Endothelial cell of umbilical vein (primary cell): ENCODE measurements at regions not wholly inside any gene's neighbourhood (a gene's known extent, or its start where the extent isn't known, plus 50 kb on each side); places are given as distances from the start of the nearest gene placed in this dataset.

ENCODE experiments used
- BruUV-seq: library from RNA; stranded (reverse); fragments of 400-500 nt; replicated peaks from 2 replicates; lab custom pipeline; 2021; lab: Mats Ljungman, UMichigan
- CTCF ChIA-PET: fragments of 300-600, 350-600 bp; sonication (Branson Sonifier 250); formaldehyde crosslinking; loops from one replicate; lab custom pipeline; 2021; ENCODE audit warnings: antibody characterized with exemption, inconsistent platforms; lab: Charles Lee
- POLR2A ChIA-PET: fragments of 300-600, 350-600 bp; sonication (Branson Sonifier 250); formaldehyde crosslinking; loops from one replicate; lab custom pipeline; 2021; ENCODE audit warnings: antibody characterized with exemption, inconsistent platforms; lab: Charles Lee
- DNase-seq: peaks from one replicate; pipeline ENCODE4 v3.0.0-alpha.2; 2011; ENCODE audit warnings: low read depth, low spot score
- FAIRE-seq: peaks from 2 replicates; lab custom pipeline; 2011; peaks lifted over from hg19 to GRCh38; lab: Jason Lieb, UNC
- H2AFZ ChIP-seq: 2 replicates; pipeline ENCODE4 v1.6.0; 2012; ENCODE audit warnings: low read depth, low read length, control low read depth, inconsistent platforms
- H3K27ac ChIP-seq: 2 replicates; pipeline ENCODE4 v1.5.1; 2011; ENCODE audit warnings: low read depth, mild to moderate bottlenecking, control low read depth, low read length, moderate library complexity; ENCODE audit not compliant: insufficient read depth
- H3K27me3 ChIP-seq, 2 experiments: 2 replicates each; pipeline versions ENCODE4 v1.6.0 to v1.6.1; 2011; ENCODE audit warnings: low read length in 2 of 2, mixed read lengths in 1 of 2; ENCODE audit not compliant: control insufficient read depth in 2 of 2, insufficient read depth in 2 of 2
- H3K36me3 ChIP-seq, 2 experiments: 2 replicates in 1 of 2; 3 replicates in 1 of 2; pipeline ENCODE4 v1.5.1; 2011; ENCODE audit warnings: low read length in 2 of 2, mild to moderate bottlenecking in 1 of 2, moderate library complexity in 1 of 2; ENCODE audit not compliant: control insufficient read depth in 2 of 2, insufficient read depth in 2 of 2; ENCODE audit errors: extremely low read depth in 1 of 2
- H3K4me1 ChIP-seq: 3 replicates; pipeline ENCODE4 v1.5.1; 2011; ENCODE audit warnings: mild to moderate bottlenecking, low read length; ENCODE audit not compliant: control insufficient read depth, insufficient read depth; ENCODE audit errors: extremely low read depth
- H3K4me2 ChIP-seq: 2 replicates; pipeline ENCODE4 v1.6.1; 2011; ENCODE audit warnings: low read length, control low read depth, mixed read lengths; ENCODE audit not compliant: insufficient read depth
- H3K4me3 ChIP-seq, 3 experiments: fragments of 200-600 bp in 1 of 3; sonication (generic), shearing (Covaris generic) in 1 of 3; replicated peaks in 1 of 3; 2 replicates each; pipeline ENCODE4 v1.5.1; 2011 to 2016; ENCODE audit warnings: control low read depth in 3 of 3, low read length in 3 of 3, mild to moderate bottlenecking in 2 of 3, inconsistent platforms in 1 of 3, low read depth in 1 of 3, moderate library complexity in 1 of 3; ENCODE audit not compliant: insufficient read depth in 1 of 3
- H3K79me2 ChIP-seq: 2 replicates; pipeline ENCODE4 v1.6.0; 2012; ENCODE audit warnings: low read length, inconsistent platforms; ENCODE audit not compliant: control insufficient read depth, insufficient read depth
- H3K9ac ChIP-seq: replicated peaks from 2 replicates; pipeline ENCODE3; 2011; ENCODE audit warnings: low read length, control low read depth; ENCODE audit not compliant: insufficient read depth; ENCODE audit errors: extremely low read depth
- H3K9me1 ChIP-seq: replicated peaks from 3 replicates; pipeline ENCODE4 v1.6.0; 2011; ENCODE audit warnings: mild to moderate bottlenecking, low read length; ENCODE audit not compliant: control insufficient read depth, insufficient read depth; ENCODE audit errors: extremely low read depth
- H3K9me3 ChIP-seq: replicated peaks from 2 replicates; pipeline ENCODE4 v1.5.1; 2012; ENCODE audit warnings: low read length, inconsistent platforms; ENCODE audit not compliant: control insufficient read depth, insufficient read depth
- H4K20me1 ChIP-seq: replicated peaks from 2 replicates; pipeline ENCODE3; 2011; ENCODE audit warnings: mild to moderate bottlenecking, low read length; ENCODE audit not compliant: control insufficient read depth, insufficient read depth; ENCODE audit errors: extremely low read depth
- EZH2 ChIP-seq: IDR thresholded peaks from 2 replicates; pipeline ENCODE4 v1.6.1; 2012; ENCODE audit warnings: borderline replicate concordance, low read depth, mild to moderate bottlenecking, moderate library complexity, low read length, inconsistent platforms; ENCODE audit not compliant: severe bottlenecking
- FOS ChIP-seq: IDR thresholded peaks from 2 replicates; pipeline ENCODE4 v1.6.1; 2011; ENCODE audit warnings: mild to moderate bottlenecking, low read length, moderate library complexity, borderline replicate concordance; ENCODE audit not compliant: insufficient read depth
- GATA2 ChIP-seq: IDR thresholded peaks from 2 replicates; pipeline ENCODE4 v1.7.0; 2011; ENCODE audit warnings: low read depth, mild to moderate bottlenecking, moderate library complexity, mixed read lengths, low read length; ENCODE audit not compliant: insufficient read length, insufficient read depth
- JUN ChIP-seq: IDR thresholded peaks from 2 replicates; pipeline ENCODE4 v1.6.1; 2011; ENCODE audit warnings: borderline replicate concordance, low read depth; ENCODE audit not compliant: insufficient read length, insufficient read depth
- MYC ChIP-seq: IDR thresholded peaks from one replicate; pipeline ENCODE4 v1.6.1; 2011; ENCODE audit warnings: mild to moderate bottlenecking, low read depth, low read length
- POLR2A ChIP-seq: IDR thresholded peaks from 2 replicates; pipeline ENCODE4 v1.6.1; 2012; ENCODE audit warnings: low read depth, mild to moderate bottlenecking, control low read depth, low read length
- POLR2AphosphoS5 ChIP-seq: IDR thresholded peaks from 2 replicates; pipeline ENCODE4 v1.6.1; 2012; ENCODE audit warnings: low read depth, mild to moderate bottlenecking, control low read depth, low read length, moderate library complexity; ENCODE audit not compliant: insufficient read depth
- dilution Hi-C: fragments of 300-500 bp; cut with MboI; formaldehyde crosslinking; loops from one replicate; pipeline ENCODE4 v1.15.0; 2019; ENCODE audit warnings: low sequenced_read_pairs; ENCODE audit not compliant: extremely low pct_ligation_motif_present
- intact Hi-C: fragments of 100-400 bp; cut with micrococcal nuclease; formaldehyde crosslinking; loops from one replicate; pipeline ENCODE4 v1.10.0; 2022
- TF ChIP-seq, protein P1 (sequence below), 2 donors: IDR thresholded peaks; 1 replicate in 1 of 2; 2 replicates in 1 of 2; pipeline ENCODE4 v1.5.1; 2011; ENCODE audit warnings: low read length in 2 of 2, mild to moderate bottlenecking in 2 of 2, moderate library complexity in 2 of 2, control low read depth in 1 of 2, inconsistent platforms in 1 of 2, low read depth in 1 of 2; ENCODE audit not compliant: insufficient read depth in 1 of 2; ENCODE audit errors: extremely low read depth in 1 of 2
- TF ChIP-seq, protein P2 (sequence below): IDR thresholded peaks from 2 replicates; pipeline ENCODE4 v1.6.1; 2011; ENCODE audit not compliant: insufficient read depth, insufficient read length

DNA sequence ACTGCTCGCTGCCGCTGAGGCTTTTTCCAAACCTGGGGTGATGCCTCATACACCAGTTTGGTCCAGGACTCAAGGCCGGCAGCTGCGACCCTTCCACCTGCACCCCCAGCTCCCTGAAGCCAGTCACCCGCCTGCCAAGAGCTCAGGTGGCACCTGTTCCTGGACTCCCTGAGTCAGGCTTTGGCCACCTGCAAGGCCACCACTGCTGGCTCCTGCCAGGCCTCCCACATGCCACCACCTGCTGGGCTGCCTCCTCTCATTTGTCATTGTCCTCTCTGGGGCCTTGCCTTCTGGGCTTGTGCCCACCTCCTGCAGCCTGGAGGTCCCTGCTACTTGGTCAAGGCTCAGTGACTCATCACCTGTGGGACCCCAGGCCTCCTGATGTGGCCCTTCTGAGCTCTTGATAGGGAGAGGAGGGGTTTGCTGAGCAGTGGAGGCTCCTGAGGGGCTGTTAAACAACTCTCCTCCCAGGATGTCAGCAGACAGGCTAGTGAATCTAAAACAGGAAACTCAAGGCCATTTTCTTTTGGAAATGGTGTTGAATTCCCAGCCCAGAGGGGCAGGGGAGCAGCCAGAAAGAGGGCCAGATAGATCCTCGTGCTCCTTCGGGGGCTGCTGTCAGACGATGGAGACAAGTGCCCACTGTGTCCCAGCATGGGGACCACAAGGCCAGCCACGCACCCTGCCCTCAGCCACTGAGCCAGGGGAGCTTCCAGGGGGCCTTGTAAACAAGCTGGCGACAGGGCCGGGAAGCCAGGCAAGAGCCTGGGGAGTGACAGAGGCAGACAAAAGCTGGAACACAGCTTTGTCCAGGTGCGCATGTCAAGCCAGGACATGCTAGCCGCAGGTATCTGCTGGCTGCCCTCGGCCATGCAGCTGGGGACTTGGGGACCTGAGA, 416.8 kb downstream of the LRATD1 start:
- H3K27me3 ChIP-seq, result no peaks in the 10 kb centered on the region
- H3K9me3 ChIP-seq, result no peaks in the 10 kb centered on the region
- ChIA-PET CTCF (no interaction called here), POLR2A (no interaction called here)
- H3K27ac ChIP-seq, result no peak overlapping the region
- TF ChIP-seq, protein P1, sequence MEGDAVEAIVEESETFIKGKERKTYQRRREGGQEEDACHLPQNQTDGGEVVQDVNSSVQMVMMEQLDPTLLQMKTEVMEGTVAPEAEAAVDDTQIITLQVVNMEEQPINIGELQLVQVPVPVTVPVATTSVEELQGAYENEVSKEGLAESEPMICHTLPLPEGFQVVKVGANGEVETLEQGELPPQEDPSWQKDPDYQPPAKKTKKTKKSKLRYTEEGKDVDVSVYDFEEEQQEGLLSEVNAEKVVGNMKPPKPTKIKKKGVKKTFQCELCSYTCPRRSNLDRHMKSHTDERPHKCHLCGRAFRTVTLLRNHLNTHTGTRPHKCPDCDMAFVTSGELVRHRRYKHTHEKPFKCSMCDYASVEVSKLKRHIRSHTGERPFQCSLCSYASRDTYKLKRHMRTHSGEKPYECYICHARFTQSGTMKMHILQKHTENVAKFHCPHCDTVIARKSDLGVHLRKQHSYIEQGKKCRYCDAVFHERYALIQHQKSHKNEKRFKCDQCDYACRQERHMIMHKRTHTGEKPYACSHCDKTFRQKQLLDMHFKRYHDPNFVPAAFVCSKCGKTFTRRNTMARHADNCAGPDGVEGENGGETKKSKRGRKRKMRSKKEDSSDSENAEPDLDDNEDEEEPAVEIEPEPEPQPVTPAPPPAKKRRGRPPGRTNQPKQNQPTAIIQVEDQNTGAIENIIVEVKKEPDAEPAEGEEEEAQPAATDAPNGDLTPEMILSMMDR (IDR thresholded peaks at IDR 0.05; ENCODE audit: extremely low read depth in 1 of 2, insufficient read depth in 1 of 2, low read depth in 1 of 2, low read length in 2 of 2), result no peak
- no peak for TF ChIP-seq JUN
- no peak for TF ChIP-seq GATA2
- TF ChIP-seq, protein P2, sequence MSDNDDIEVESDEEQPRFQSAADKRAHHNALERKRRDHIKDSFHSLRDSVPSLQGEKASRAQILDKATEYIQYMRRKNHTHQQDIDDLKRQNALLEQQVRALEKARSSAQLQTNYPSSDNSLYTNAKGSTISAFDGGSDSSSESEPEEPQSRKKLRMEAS, result no peak
- no peak for TF ChIP-seq EZH2
- TF ChIP-seq MYC, result no peak
- no peak for TF ChIP-seq POLR2A
- no peak for TF ChIP-seq POLR2AphosphoS5
- no peak for TF ChIP-seq FOS
- no peak for DNase-seq
- no peak overlapping the region for H3K4me2 ChIP-seq
- H4K20me1 ChIP-seq, result no peaks in the 10 kb centered on the region
- H3K36me3 ChIP-seq, result no peaks in the 10 kb centered on the region
- no peak overlapping the region for H2AFZ ChIP-seq
- intact Hi-C loops (no loop called here), dilution Hi-C loops (no loop called here)
- BruUV-seq, result no TSS peak
- no peak for FAIRE-seq
- H3K9me1 ChIP-seq, result no peaks in the 10 kb centered on the region
- H3K79me2 ChIP-seq, result no peaks in the 10 kb centered on the region
- no peak overlapping the region for H3K4me3 ChIP-seq
- no peaks in the 10 kb centered on the region for H3K4me1 ChIP-seq
- no peak overlapping the region for H3K9ac ChIP-seq
